ENCODE measurements at regions not wholly inside any gene's neighbourhood (a gene's known extent, or its start where the extent isn't known, plus 50 kb on each side); places are given as distances from the start of the nearest gene placed in this dataset.

- no peak overlapping the region for H3K4me3 ChIP-seq (ENCODE audit: low read depth, low read length)
- DNase-seq (ENCODE audit: low read depth), result no peak
- TF ChIP-seq CTCF (IDR thresholded peaks at IDR 0.05; ENCODE audit: insufficient read depth, low read depth, low read length), result no peak
Observed at GRCh38 chr4:189126040-189126439, 814.6 kb upstream of the FRG1 start.

- H3K4me3 ChIP-seq (ENCODE audit: low read depth, low read length), result no peak overlapping the region
- TF ChIP-seq CTCF (IDR thresholded peaks at IDR 0.05; ENCODE audit: insufficient read depth, low read depth, low read length), result no peak
- DNase-seq (ENCODE audit: low read depth), result no peak
Observed at GRCh38 chr4:189128341-189128740, 812.3 kb upstream of the FRG1 start.

- DNase-seq (ENCODE audit: low read depth), result no peak
- no peak overlapping the region for H3K4me3 ChIP-seq (ENCODE audit: low read depth, low read length)
- no peak for TF ChIP-seq CTCF (IDR thresholded peaks at IDR 0.05; ENCODE audit: insufficient read depth, low read depth, low read length)
Observed at GRCh38 chr4:189129044-189129694, 811.5 kb upstream of the FRG1 start.

GRCh38 chr4:189131118-189131517 lies 809.6 kb upstream of the FRG1 start:
- no peak for TF ChIP-seq CTCF (IDR thresholded peaks at IDR 0.05; ENCODE audit: insufficient read depth, low read depth, low read length)
- no peak for DNase-seq (ENCODE audit: low read depth)
- H3K4me3 ChIP-seq (ENCODE audit: low read depth, low read length), result no peak overlapping the region

GRCh38 chr4:189136462-189136861 lies 804.2 kb upstream of the FRG1 start:
- no peak for DNase-seq (ENCODE audit: low read depth)
- H3K4me3 ChIP-seq (ENCODE audit: low read depth, low read length), result no peak overlapping the region
- no peak for TF ChIP-seq CTCF (IDR thresholded peaks at IDR 0.05; ENCODE audit: insufficient read depth, low read depth, low read length)

- TF ChIP-seq CTCF (IDR thresholded peaks at IDR 0.05; ENCODE audit: insufficient read depth, low read depth, low read length), result no peak
- no peak overlapping the region for H3K4me3 ChIP-seq (ENCODE audit: low read depth, low read length)
- DNase-seq (ENCODE audit: low read depth), result peak; percentile 19
Observed at GRCh38 chr4:189143263-189143952, 797.3 kb upstream of the FRG1 start.
